Right lobe of liver (tissue), 6 donors: ENCODE measurements at regions not wholly inside any gene's neighbourhood (a gene's known extent, or its start where the extent isn't known, plus 50 kb on each side); places are given as distances from the start of the nearest gene placed in this dataset.

Experiments
- ATAC-seq, 4 donors: fragments of 200-7000 bp; cut with Tn5 transposase; one replicate each; pipeline ENCODE4 v1.9.1; 2020; ENCODE audit warnings: mild to moderate bottlenecking in 4 of 4, moderate library complexity in 4 of 4
- DNase-seq, 3 donors: peaks; one replicate each; pipeline ENCODE4 v3.0.0-alpha.2; 2020
- H3K27ac ChIP-seq, 3 donors: fragments of 200-600 bp; one replicate each; pipeline ENCODE4 v1.8.0; 2022
- H3K27me3 ChIP-seq, 2 donors: fragments of 200-600 bp; one replicate each; pipeline ENCODE4 v1.8.0; 2022
- H3K36me3 ChIP-seq, 4 donors: fragments of 200-600 bp; sonication (generic) in 1 of 4; one replicate each; pipeline versions ENCODE4 v1.5.1 to v1.8.0; 2017 to 2022; ENCODE audit warnings: control low read depth in 1 of 4
- H3K4me1 ChIP-seq, 4 donors: fragments of 200-600 bp; sonication (generic) in 1 of 4; one replicate each; pipeline versions ENCODE4 v1.5.1 to v1.8.0; 2017 to 2022; ENCODE audit warnings: control low read depth in 1 of 4
- H3K4me3 ChIP-seq, 3 donors: fragments of 200-600 bp; one replicate each; pipeline ENCODE4 v1.8.0; 2022
- H3K9me3 ChIP-seq, 4 donors: fragments of 200-600 bp; sonication (generic) in 1 of 4; one replicate each; pipeline versions ENCODE4 v1.5.1 to v1.8.0; 2017 to 2022; ENCODE audit warnings: control low read depth in 1 of 4
- CTCF ChIP-seq, 4 donors: fragments of 200-600 bp in 3 of 4; fragments of 450-650 bp in 1 of 4; IDR thresholded peaks; one replicate each; pipeline versions ENCODE4 v1.5.1 to v1.8.0; 2016 to 2022; ENCODE audit warnings: antibody characterized with exemption in 4 of 4, mild to moderate bottlenecking in 2 of 4
- POLR2A ChIP-seq: fragments of 450-650 bp; IDR thresholded peaks from one replicate; pipeline ENCODE4 v1.6.1; 2017; ENCODE audit warnings: antibody characterized with exemption, mild to moderate bottlenecking
- WGBS: methylation state at CpG from one replicate; pipeline ENCODE4 v1.1.6; 2018; ENCODE audit warnings: low coverage, low lambda C conversion rate; ENCODE audit not compliant: insufficient coverage; ENCODE audit errors: missing lambda C conversion rate; 5-methylcytosine and 5-hydroxymethylcytosine counted together
- intact Hi-C, 2 donors: fragments of 100-400 bp; cut with DNase I; formaldehyde crosslinking; loops; one replicate each; pipeline versions ENCODE4 v1.11.2 to v1.14.1; 2022
- donor health status: DM: no; HTN: yes; CAD: no.
- donor health status: DM: no; HTN: no; CAD: no.
- donor health status: DM: no; HTN: no; CAD: no.
- donor health status: DM: no; HTN: yes; CAD: no.
- donor health status: DM: no; HTN: yes; CAD: no.

- ATAC-seq, result peak in 1 of 4 donors; percentile 47
- no peaks in the 10 kb centered on the region for H3K27me3 ChIP-seq
- no peak for DNase-seq
- 35% methylated on average over 3 of the region's 3 CpGs for WGBS
- H3K9me3 ChIP-seq, result no peaks in the 10 kb centered on the region
- H3K36me3 ChIP-seq, result no peaks in the 10 kb centered on the region
- H3K4me3 ChIP-seq, result no peak overlapping the region
- intact Hi-C loops, result no loop called here
- no peaks in the 10 kb centered on the region for H3K4me1 ChIP-seq
- TF ChIP-seq CTCF (IDR thresholded peaks at IDR 0.05), result no peak
- no peak for TF ChIP-seq POLR2A
- no peak overlapping the region for H3K27ac ChIP-seq
Observed at GRCh38 chr5:143761663-143762062, 50.3 kb upstream of the HMHB1 start.

DNA sequence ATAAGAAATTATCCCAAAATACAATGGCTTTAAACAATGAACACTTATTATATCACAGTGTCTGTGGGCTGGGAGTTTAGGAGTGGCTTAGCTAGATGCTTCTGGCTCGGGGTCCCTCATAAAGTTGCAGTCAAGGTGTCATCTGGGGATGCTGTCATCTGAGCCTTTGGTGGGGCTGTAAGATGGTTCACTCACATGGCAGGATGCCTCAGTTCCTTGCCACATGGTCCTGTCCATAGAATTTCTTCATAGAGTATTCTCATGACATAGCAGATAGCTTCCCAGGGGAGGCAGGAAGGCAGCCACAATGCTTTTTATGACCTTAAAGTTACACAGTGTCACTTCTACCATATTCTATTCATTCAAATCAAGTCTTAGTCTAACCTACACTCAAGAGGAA, 51.2 kb upstream of the HMHB1 start:
- H3K27ac ChIP-seq, result no peak overlapping the region
- no peaks in the 10 kb centered on the region for H3K36me3 ChIP-seq
- H3K4me3 ChIP-seq, result no peak overlapping the region
- WGBS, result 100% methylated on average over 1 of the region's 1 CpG
- no peaks in the 10 kb centered on the region for H3K9me3 ChIP-seq
- DNase-seq (no peak), ATAC-seq (no peak)
- no peaks in the 10 kb centered on the region for H3K4me1 ChIP-seq
- no peaks in the 10 kb centered on the region for H3K27me3 ChIP-seq
- TF ChIP-seq POLR2A, result no peak
- no peak for TF ChIP-seq CTCF (IDR thresholded peaks at IDR 0.05)
- intact Hi-C loops, result no loop called here

DNA sequence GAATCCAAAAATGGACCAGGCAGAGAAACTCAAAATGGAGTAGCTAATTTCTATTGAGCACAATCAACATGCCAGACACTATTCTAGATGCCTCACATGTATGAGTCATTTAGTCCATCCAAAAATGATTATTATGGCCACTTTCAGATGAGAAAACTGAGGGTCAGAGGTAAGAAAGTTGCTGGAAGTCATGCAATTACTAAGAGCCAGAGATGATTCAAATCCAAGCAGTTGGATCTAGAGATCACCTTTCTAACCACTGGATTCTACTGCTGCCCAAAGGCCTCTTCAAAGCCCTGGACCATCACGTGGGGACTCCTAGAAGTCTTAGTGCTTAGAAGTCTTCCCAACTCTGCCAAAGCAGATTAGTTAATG, 51.8 kb upstream of the HMHB1 start:
- TF ChIP-seq POLR2A (no peak), CTCF (IDR thresholded peaks at IDR 0.05) (no peak)
- DNase-seq (no peak), ATAC-seq (no peak)
- H3K36me3 ChIP-seq, result no peaks in the 10 kb centered on the region
- intact Hi-C loops, result no loop called here
- no peak overlapping the region for H3K27ac ChIP-seq
- no peak overlapping the region for H3K4me3 ChIP-seq
- WGBS, result 80% methylated on average over 1 of the region's 1 CpG
- no peaks in the 10 kb centered on the region for H3K4me1 ChIP-seq
- H3K27me3 ChIP-seq, result no peaks in the 10 kb centered on the region
- H3K9me3 ChIP-seq, result no peaks in the 10 kb centered on the region

- Histone ChIP-seq H3K36me3 (no peaks in the 10 kb centered on the region), H3K4me3 (no peak overlapping the region), H3K27ac (no peak overlapping the region), H3K9me3 (no peaks in the 10 kb centered on the region), H3K27me3 (no peaks in the 10 kb centered on the region), H3K4me1 (no peaks in the 10 kb centered on the region)
- intact Hi-C loops, result no loop called here
- DNase-seq (no peak), ATAC-seq (no peak)
- WGBS, result 45% methylated on average over 1 of the region's 1 CpG
- TF ChIP-seq CTCF (IDR thresholded peaks at IDR 0.05) (no peak), POLR2A (no peak)
Observed at GRCh38 chr5:143759396-143760130, 52.4 kb upstream of the HMHB1 start.
